PC-9 (cell line): ENCODE measurements at regions not wholly inside any gene's neighbourhood (a gene's known extent, or its start where the extent isn't known, plus 50 kb on each side); places are given as distances from the start of the nearest gene placed in this dataset.

ENCODE experiments used
- BruUV-seq: library from RNA; stranded (reverse); fragments of 400-500 nt; replicated peaks from 2 replicates; lab custom pipeline; 2021; lab: Mats Ljungman, UMichigan
- CTCF ChIA-PET: fragments of 300-600 bp; sonication (Branson Sonifier 250); formaldehyde crosslinking; loops from one replicate; lab custom pipeline; 2022; ENCODE audit warnings: antibody characterized with exemption; lab: Charles Lee
- POLR2A ChIA-PET: fragments of 300-600 bp; sonication (Branson Sonifier 250); formaldehyde crosslinking; loops from one replicate; lab custom pipeline; 2022; ENCODE audit warnings: antibody characterized with exemption; ENCODE audit not compliant: unreplicated experiment; lab: Charles Lee
- DNase-seq, 2 experiments: peaks; one replicate each; pipeline versions ENCODE4 v3.0.0 to v3.0.0-alpha.2; 2015 to 2022; ENCODE audit warnings: mixed read lengths in 1 of 2
- H2AFZ ChIP-seq: fragments of 200-600 bp; sonication (generic); 2 replicates; pipeline ENCODE4 v1.8.1; 2017; ENCODE audit warnings: antibody characterized with exemption
- H3F3A ChIP-seq: fragments of 200-600 bp; sonication (generic); 2 replicates; pipeline ENCODE4 v1.8.1; 2017; ENCODE audit warnings: antibody characterized with exemption, mild to moderate bottlenecking, low read depth; ENCODE audit not compliant: insufficient read depth
- H3K27ac ChIP-seq: fragments of 200-600 bp; sonication (generic); 2 replicates; pipeline ENCODE4 v1.6.1; 2016; ENCODE audit warnings: mixed run types
- H3K27me3 ChIP-seq: fragments of 200-600 bp; sonication (generic); 2 replicates; pipeline ENCODE4 v1.6.1; 2016; ENCODE audit warnings: low read depth, mixed run types; ENCODE audit not compliant: insufficient read depth
- H3K36me3 ChIP-seq: fragments of 200-600 bp; sonication (generic); 2 replicates; pipeline ENCODE4 v1.6.1; 2016; ENCODE audit warnings: low read depth, mixed run types
- H3K4me1 ChIP-seq: fragments of 200-600 bp; sonication (generic); replicated peaks from 2 replicates; pipeline ENCODE4 v1.6.1; 2016; ENCODE audit warnings: mixed run types; ENCODE audit not compliant: insufficient read depth
- H3K4me2 ChIP-seq: fragments of 200-600 bp; sonication (generic); 2 replicates; pipeline ENCODE4 v1.6.1; 2017; ENCODE audit warnings: mixed run types
- H3K4me3 ChIP-seq: fragments of 200-600 bp; sonication (generic); 2 replicates; pipeline ENCODE4 v1.6.1; 2016; ENCODE audit warnings: mixed run types
- H3K79me2 ChIP-seq: fragments of 200-600 bp; sonication (generic); 2 replicates; pipeline ENCODE4 v1.6.1; 2017; ENCODE audit warnings: low read depth, mixed run types
- H3K9me2 ChIP-seq: fragments of 200-600 bp; sonication (generic); 2 replicates; pipeline ENCODE4 v1.8.1; 2017; ENCODE audit warnings: mild to moderate bottlenecking; ENCODE audit not compliant: insufficient read depth
- H3K9me3 ChIP-seq: fragments of 200-600 bp; sonication (generic); 2 replicates; pipeline ENCODE4 v1.8.1; 2016; ENCODE audit warnings: low read depth; ENCODE audit not compliant: insufficient read depth
- H4K20me1 ChIP-seq: fragments of 200-600 bp; sonication (generic); 2 replicates; pipeline ENCODE4 v1.8.1; 2017; ENCODE audit not compliant: insufficient read depth
- CTCF ChIP-seq: fragments of 200-600 bp; sonication (generic); conservative IDR thresholded peaks from 2 replicates; pipeline ENCODE4 v1.6.1; 2017; ENCODE audit warnings: mixed run types, antibody characterized with exemption, mild to moderate bottlenecking, moderate library complexity
- EZH2 ChIP-seq: fragments of 200-600 bp; sonication (generic); IDR thresholded peaks from 2 replicates; pipeline ENCODE4 v1.8.0; 2017; ENCODE audit warnings: antibody characterized with exemption, low read depth
- intact Hi-C: fragments of 100-400 bp; cut with micrococcal nuclease; formaldehyde crosslinking; loops from one replicate; pipeline ENCODE4 v1.10.0; 2022; ENCODE audit not compliant: unreplicated experiment

GRCh38 chr19:31553846-31554215 is 204.6 kb upstream of the TSHZ3 start:
- H3K27ac ChIP-seq = no peak overlapping the region
- H3K36me3 ChIP-seq = no peaks in the 10 kb centered on the region
- H3K4me2 ChIP-seq = no peak overlapping the region
- H2AFZ ChIP-seq = no peak overlapping the region
- H3K4me1 ChIP-seq = no peaks in the 10 kb centered on the region
- no TSS peak for BruUV-seq
- no peaks in the 10 kb centered on the region for H3K79me2 ChIP-seq
- no peaks in the 10 kb centered on the region for H3K9me2 ChIP-seq
- H4K20me1 ChIP-seq = no peaks in the 10 kb centered on the region
- TF ChIP-seq EZH2 (no peak), CTCF (no peak)
- H3K27me3 ChIP-seq = peaks cover 20% of the 10 kb centered on the region
- ChIA-PET POLR2A (no interaction called here), CTCF (no interaction called here)
- no peaks in the 10 kb centered on the region for H3K9me3 ChIP-seq
- no peak for DNase-seq
- no peak overlapping the region for H3K4me3 ChIP-seq
- intact Hi-C loops = no loop called here
- no peaks in the 10 kb centered on the region for H3F3A ChIP-seq

GRCh38 chr19:31554360-31554759 is 205.1 kb upstream of the TSHZ3 start:
- H3K4me1 ChIP-seq = no peaks in the 10 kb centered on the region
- no TSS peak for BruUV-seq
- H3K9me2 ChIP-seq = no peaks in the 10 kb centered on the region
- H2AFZ ChIP-seq = no peak overlapping the region
- POLR2A ChIA-PET = no interaction called here
- H3K79me2 ChIP-seq = no peaks in the 10 kb centered on the region
- H3K27ac ChIP-seq = no peak overlapping the region
- no peaks in the 10 kb centered on the region for H3K9me3 ChIP-seq
- intact Hi-C loops = no loop called here
- CTCF ChIA-PET = no interaction called here
- no peak for TF ChIP-seq CTCF
- no peak for TF ChIP-seq EZH2
- no peak overlapping the region for H3K4me2 ChIP-seq
- no peak overlapping the region for H3K4me3 ChIP-seq
- H3K27me3 ChIP-seq = peaks cover 20% of the 10 kb centered on the region
- no peaks in the 10 kb centered on the region for H3K36me3 ChIP-seq
- H4K20me1 ChIP-seq = no peaks in the 10 kb centered on the region
- DNase-seq = no peak
- H3F3A ChIP-seq = no peaks in the 10 kb centered on the region

- Histone ChIP-seq H3K4me3 (no peak overlapping the region), H4K20me1 (no peaks in the 10 kb centered on the region), H3K9me3 (no peaks in the 10 kb centered on the region), H3K9me2 (no peaks in the 10 kb centered on the region), H3K27me3 (peaks cover 31% of the 10 kb centered on the region), H3K4me1 (no peaks in the 10 kb centered on the region), H3K27ac (no peak overlapping the region), H3K4me2 (no peak overlapping the region), H2AFZ (no peak overlapping the region), H3K36me3 (no peaks in the 10 kb centered on the region), H3F3A (no peaks in the 10 kb centered on the region), H3K79me2 (no peaks in the 10 kb centered on the region)
- intact Hi-C loops = no loop called here
- BruUV-seq = no TSS peak
- TF ChIP-seq CTCF (no peak), EZH2 (no peak)
- POLR2A ChIA-PET = no interaction called here
- DNase-seq = no peak
- CTCF ChIA-PET = no interaction called here
These were observed 206.5 kb upstream of the TSHZ3 start for GRCh38 chr19:31555634-31556215.
